HCT116 (cell line): ENCODE measurements at regions not wholly inside any gene's neighbourhood (a gene's known extent, or its start where the extent isn't known, plus 50 kb on each side); places are given as distances from the start of the nearest gene placed in this dataset.

Experiments
- ATAC-seq: fragments of 200-7000 bp; cut with Tn5 transposase; 2 replicates; pipeline ENCODE4 v1.9.1; 2020; ENCODE audit warnings: mild to moderate bottlenecking, moderate library complexity
- BruUV-seq: library from RNA; stranded (reverse); fragments of 400-500 nt; replicated peaks from 2 replicates; lab custom pipeline; 2021; lab: Mats Ljungman, UMichigan
- CTCF ChIA-PET: fragments of 300-600 bp; sonication (Branson Sonifier 250); formaldehyde crosslinking; loops from one replicate; lab custom pipeline; 2021; ENCODE audit warnings: antibody characterized with exemption; lab: Charles Lee
- POLR2A ChIA-PET: fragments of 300-600, 350-600 bp; sonication (Branson Sonifier 250); formaldehyde crosslinking; loops from one replicate; lab custom pipeline; 2021; ENCODE audit warnings: antibody characterized with exemption; lab: Charles Lee
- RAD21 ChIA-PET, 2 experiments: fragments of 300-600 bp; sonication (Branson Sonifier 250); formaldehyde crosslinking; loops; one replicate each; lab custom pipeline; 2023; ENCODE audit warnings: low total read pairs in 2 of 2; ENCODE audit not compliant: uncharacterized antibody in 2 of 2, unreplicated experiment in 2 of 2, low non-redundant PET in 1 of 2; lab: Charles Lee
- DNase-seq: peaks from one replicate; pipeline ENCODE4 v3.0.0-alpha.2; 2010; ENCODE audit warnings: low read depth, low spot score
- H2AFZ ChIP-seq: fragments of 200-600 bp; shearing (Covaris generic), sonication (generic); 2 replicates; pipeline ENCODE4 v1.6.1; 2017; ENCODE audit warnings: low read depth, mixed run types, mixed read lengths, antibody characterized with exemption, low read length; ENCODE audit not compliant: poor library complexity, severe bottlenecking
- H3K27ac ChIP-seq: 2 replicates; pipeline ENCODE4 v1.5.1; 2012; ENCODE audit warnings: low read depth, low read length
- H3K27me3 ChIP-seq: fragments of 200-600 bp; sonication (generic); 2 replicates; pipeline ENCODE4 v1.6.1; 2016; ENCODE audit warnings: mixed run types, low read length, mixed read lengths; ENCODE audit not compliant: insufficient read depth
- H3K36me3 ChIP-seq, 2 experiments: fragments of 200-500 bp in 1 of 2; fragments of 200-600 bp in 1 of 2; sonication (Bioruptor generic) in 1 of 2; sonication (generic) in 1 of 2; 2 replicates each; pipeline versions ENCODE4 v1.5.1 to v1.6.1; 2014 to 2016; ENCODE audit warnings: low read length in 2 of 2, inconsistent platforms in 1 of 2, mixed read lengths in 1 of 2, mixed run types in 1 of 2; ENCODE audit not compliant: insufficient read depth in 2 of 2, control insufficient read depth in 1 of 2
- H3K4me1 ChIP-seq, 2 experiments: fragments of 200-600 bp in 1 of 2; sonication (generic) in 1 of 2; 2 replicates each; pipeline versions ENCODE4 v1.5.1 to v1.6.1; 2012 to 2017; ENCODE audit warnings: low read length in 2 of 2, inconsistent platforms in 1 of 2, mild to moderate bottlenecking in 1 of 2, mixed read lengths in 1 of 2, mixed run types in 1 of 2, moderate library complexity in 1 of 2; ENCODE audit not compliant: insufficient read depth in 2 of 2, control insufficient read depth in 1 of 2
- H3K4me2 ChIP-seq: fragments of 200-600 bp; sonication (generic); 2 replicates; pipeline ENCODE4 v1.6.1; 2017; ENCODE audit warnings: mixed run types, low read length, mixed read lengths
- H3K4me3 ChIP-seq, 2 experiments: fragments of 200-600 bp in 1 of 2; sonication (generic) in 1 of 2; replicated peaks in 1 of 2; 2 replicates each; pipeline ENCODE4 v1.5.1; 2011 to 2016; ENCODE audit warnings: low read length in 2 of 2, control low read depth in 1 of 2, low read depth in 1 of 2, mild to moderate bottlenecking in 1 of 2, mixed read lengths in 1 of 2, mixed run types in 1 of 2
- H3K79me2 ChIP-seq: fragments of 200-600 bp; sonication (generic); 2 replicates; pipeline ENCODE4 v1.6.1; 2017; ENCODE audit warnings: mild to moderate bottlenecking, mixed run types, low read length, moderate library complexity, mixed read lengths; ENCODE audit not compliant: insufficient read depth
- H3K9ac ChIP-seq: fragments of 200-600 bp; sonication (generic); 2 replicates; pipeline ENCODE4 v1.6.1; 2016; ENCODE audit warnings: low read length, mixed read lengths
- H3K9me2 ChIP-seq: fragments of 200-600 bp; sonication (generic), shearing (Covaris generic); 2 replicates; pipeline ENCODE4 v1.6.1; 2017; ENCODE audit warnings: mixed run types, mild to moderate bottlenecking, moderate library complexity; ENCODE audit not compliant: insufficient read depth
- H3K9me3 ChIP-seq, 2 experiments: fragments of 200-500 bp in 1 of 2; fragments of 200-600 bp in 1 of 2; sonication (Bioruptor generic) in 1 of 2; sonication (generic) in 1 of 2; 2 replicates each; pipeline ENCODE4 v1.6.1; 2014 to 2017; ENCODE audit warnings: low read length in 2 of 2, mixed read lengths in 2 of 2, inconsistent platforms in 1 of 2, low read depth in 1 of 2, mild to moderate bottlenecking in 1 of 2, mixed run types in 1 of 2, moderate library complexity in 1 of 2; ENCODE audit not compliant: control insufficient read depth in 1 of 2, insufficient read depth in 1 of 2
- H4K20me1 ChIP-seq: fragments of 200-600 bp; sonication (generic), shearing (Covaris generic); 2 replicates; pipeline ENCODE4 v1.6.1; 2017; ENCODE audit warnings: mixed run types, mild to moderate bottlenecking, moderate library complexity; ENCODE audit not compliant: insufficient read depth
- CEBPB ChIP-seq: IDR thresholded peaks from 2 replicates; pipeline ENCODE4 v1.6.1; 2012; ENCODE audit warnings: low read depth
- CTCF ChIP-seq, 3 experiments: fragments of 200-600 bp in 1 of 3; sonication (generic) in 1 of 3; IDR thresholded peaks in 2 of 3; conservative IDR thresholded peaks in 1 of 3; 2 replicates each; pipeline ENCODE4 v1.5.1; 2012 to 2017; ENCODE audit warnings: low read depth in 2 of 3, low read length in 2 of 3, antibody characterized with exemption in 1 of 3, borderline replicate concordance in 1 of 3, control low read depth in 1 of 3, mild to moderate bottlenecking in 1 of 3, mixed read lengths in 1 of 3, mixed run types in 1 of 3, moderate library complexity in 1 of 3; ENCODE audit not compliant: insufficient read depth in 1 of 3
- EZH2phosphoT487 ChIP-seq: fragments of 200-600 bp; IDR thresholded peaks from 2 replicates; pipeline ENCODE4 v1.6.1; 2018; ENCODE audit warnings: antibody characterized with exemption, borderline replicate concordance
- FOSL1 ChIP-seq: IDR thresholded peaks from 2 replicates; pipeline ENCODE4 v1.6.1; 2012; ENCODE audit warnings: low read depth
- JUND ChIP-seq: IDR thresholded peaks from 2 replicates; pipeline ENCODE4 v1.6.1; 2012
- POLR2A ChIP-seq: IDR thresholded peaks from 2 replicates; pipeline ENCODE4 v1.7.0; 2011; ENCODE audit warnings: borderline replicate concordance; ENCODE audit not compliant: insufficient read depth, insufficient read length; ENCODE audit errors: extremely low read depth
- RAD21 ChIP-seq: IDR thresholded peaks from 2 replicates; pipeline ENCODE4 v1.6.1; 2012; ENCODE audit warnings: low read depth, mild to moderate bottlenecking
- REST ChIP-seq: IDR thresholded peaks from 2 replicates; pipeline ENCODE4 v1.6.1; 2012; ENCODE audit warnings: low read depth
- SRF ChIP-seq: IDR thresholded peaks from 2 replicates; pipeline ENCODE4 v1.6.1; 2012; ENCODE audit warnings: low read depth
- TCF7L2 ChIP-seq: IDR thresholded peaks from 2 replicates; pipeline ENCODE4 v1.7.0; 2011; ENCODE audit warnings: borderline replicate concordance, inconsistent platforms; ENCODE audit not compliant: insufficient read depth, insufficient read length; ENCODE audit errors: extremely low read depth
- ZBTB33 ChIP-seq: IDR thresholded peaks from 2 replicates; pipeline ENCODE4 v1.6.1; 2011; ENCODE audit warnings: mild to moderate bottlenecking, low read length, moderate library complexity; ENCODE audit not compliant: insufficient replicate concordance; ENCODE audit errors: extremely low read depth
- ZFX ChIP-seq: fragments of 450-650 bp; IDR thresholded peaks from 2 replicates; pipeline ENCODE4 v1.6.1; 2017
- ZNF274 ChIP-seq: fragments of 200-500 bp; sonication (Bioruptor generic); IDR thresholded peaks from 2 replicates; pipeline ENCODE4 v1.6.1; 2014; ENCODE audit warnings: mild to moderate bottlenecking, low read depth, low read length, inconsistent platforms
- intact Hi-C: fragments of 100-400 bp; cut with micrococcal nuclease; formaldehyde crosslinking; loops from 2 replicates; pipeline ENCODE4 v1.10.0; 2022

- no peaks in the 10 kb centered on the region for H3K9me3 ChIP-seq
- H3K4me2 ChIP-seq, result no peak overlapping the region
- no peak overlapping the region for H2AFZ ChIP-seq
- CTCF ChIA-PET, result no interaction called here
- no peak overlapping the region for H3K9ac ChIP-seq
- no peaks in the 10 kb centered on the region for H3K79me2 ChIP-seq
- DNase-seq, result no peak
- H3K4me3 ChIP-seq, result no peak overlapping the region
- no peaks in the 10 kb centered on the region for H3K9me2 ChIP-seq
- no TSS peak for BruUV-seq
- H3K27me3 ChIP-seq, result no peaks in the 10 kb centered on the region
- peaks cover 0 to 12% of the 10 kb centered on the region in 2 experiments; a peak in 3 of 4 replicates for H3K4me1 ChIP-seq
- H4K20me1 ChIP-seq, result no peaks in the 10 kb centered on the region
- intact Hi-C loops, result no loop called here
- POLR2A ChIA-PET, result no interaction called here
- no peak overlapping the region for H3K27ac ChIP-seq
- RAD21 ChIA-PET, result no interaction called here
- no peaks in the 10 kb centered on the region for H3K36me3 ChIP-seq
- TF ChIP-seq EZH2phosphoT487, result no peak
- TF ChIP-seq RAD21, result no peak
- TF ChIP-seq TCF7L2, result no peak
- no peak for TF ChIP-seq REST
- no peak for TF ChIP-seq SRF
- no peak for TF ChIP-seq ZNF274
- no peak for TF ChIP-seq ZBTB33
- no peak for TF ChIP-seq FOSL1
- TF ChIP-seq POLR2A, result no peak
- no peak for TF ChIP-seq CEBPB
- TF ChIP-seq ZFX, result no peak
- TF ChIP-seq CTCF (IDR thresholded peaks at IDR 0.05 in 2 of 3, conservative IDR thresholded peaks at IDR 0.05 in 1 of 3; ENCODE audit: borderline replicate concordance in 1 of 3, insufficient read depth in 1 of 3, low read depth in 2 of 3, low read length in 2 of 3), result no peak
- no peak for TF ChIP-seq JUND
- TF ChIP-seq, all 23 proteins: peak for 0
- no peak for ATAC-seq
These were observed 72.4 kb upstream of the AMZ2 start for GRCh38 chr17:68175416-68175815.
